ENCODE measurements at regions not wholly inside any gene's neighbourhood (a gene's known extent, or its start where the extent isn't known, plus 50 kb on each side); places are given as distances from the start of the nearest gene placed in this dataset.

GRCh38 chr18:76570856-76571255 is 75.8 kb upstream of the ZNF516 start:
- H3K27ac ChIP-seq = no peak overlapping the region
- no peak for TF ChIP-seq ZFX (IDR thresholded peaks at IDR 0.05; ENCODE audit: borderline replicate concordance)
- TF ChIP-seq CTCF (IDR thresholded peaks at IDR 0.05) = no peak

- TF ChIP-seq CTCF (IDR thresholded peaks at IDR 0.05) (no peak), ZFX (IDR thresholded peaks at IDR 0.05; ENCODE audit: borderline replicate concordance) (no peak)
- H3K27ac ChIP-seq = no peak overlapping the region
These were observed 74.8 kb upstream of the ZNF516 start for GRCh38 chr18:76569644-76570419.

- no peak overlapping the region for H3K27ac ChIP-seq
- TF ChIP-seq CTCF (IDR thresholded peaks at IDR 0.05) (no peak), ZFX (IDR thresholded peaks at IDR 0.05; ENCODE audit: borderline replicate concordance) (no peak)
These were observed 73.7 kb upstream of the ZNF516 start for GRCh38 chr18:76568731-76569130.

- no peak for TF ChIP-seq ZFX (IDR thresholded peaks at IDR 0.05; ENCODE audit: borderline replicate concordance)
- TF ChIP-seq CTCF (IDR thresholded peaks at IDR 0.05) = no peak
- no peak overlapping the region for H3K27ac ChIP-seq
These were observed 72.9 kb upstream of the ZNF516 start for GRCh38 chr18:76567835-76568445.

- no peak overlapping the region for H3K27ac ChIP-seq
These were observed 71.9 kb upstream of the ZNF516 start for GRCh38 chr18:76566987-76567386.

GRCh38 chr18:76565238-76566173 is 70.5 kb upstream of the ZNF516 start:
- TF ChIP-seq ZFX (IDR thresholded peaks at IDR 0.05; ENCODE audit: borderline replicate concordance) (no peak), CTCF (IDR thresholded peaks at IDR 0.05) (no peak)
- no peak overlapping the region; the same call in 1 of the 2 replicates for H3K27ac ChIP-seq

More at GRCh38 chr18:76566987-76567386, 71.9 kb upstream of the ZNF516 start:
- TF ChIP-seq CTCF (IDR thresholded peaks at IDR 0.05) (no peak), ZFX (IDR thresholded peaks at IDR 0.05; ENCODE audit: borderline replicate concordance) (no peak)
